ENCODE measurements at regions not wholly inside any gene's neighbourhood (a gene's known extent, or its start where the extent isn't known, plus 50 kb on each side); places are given as distances from the start of the nearest gene placed in this dataset.

DNA sequence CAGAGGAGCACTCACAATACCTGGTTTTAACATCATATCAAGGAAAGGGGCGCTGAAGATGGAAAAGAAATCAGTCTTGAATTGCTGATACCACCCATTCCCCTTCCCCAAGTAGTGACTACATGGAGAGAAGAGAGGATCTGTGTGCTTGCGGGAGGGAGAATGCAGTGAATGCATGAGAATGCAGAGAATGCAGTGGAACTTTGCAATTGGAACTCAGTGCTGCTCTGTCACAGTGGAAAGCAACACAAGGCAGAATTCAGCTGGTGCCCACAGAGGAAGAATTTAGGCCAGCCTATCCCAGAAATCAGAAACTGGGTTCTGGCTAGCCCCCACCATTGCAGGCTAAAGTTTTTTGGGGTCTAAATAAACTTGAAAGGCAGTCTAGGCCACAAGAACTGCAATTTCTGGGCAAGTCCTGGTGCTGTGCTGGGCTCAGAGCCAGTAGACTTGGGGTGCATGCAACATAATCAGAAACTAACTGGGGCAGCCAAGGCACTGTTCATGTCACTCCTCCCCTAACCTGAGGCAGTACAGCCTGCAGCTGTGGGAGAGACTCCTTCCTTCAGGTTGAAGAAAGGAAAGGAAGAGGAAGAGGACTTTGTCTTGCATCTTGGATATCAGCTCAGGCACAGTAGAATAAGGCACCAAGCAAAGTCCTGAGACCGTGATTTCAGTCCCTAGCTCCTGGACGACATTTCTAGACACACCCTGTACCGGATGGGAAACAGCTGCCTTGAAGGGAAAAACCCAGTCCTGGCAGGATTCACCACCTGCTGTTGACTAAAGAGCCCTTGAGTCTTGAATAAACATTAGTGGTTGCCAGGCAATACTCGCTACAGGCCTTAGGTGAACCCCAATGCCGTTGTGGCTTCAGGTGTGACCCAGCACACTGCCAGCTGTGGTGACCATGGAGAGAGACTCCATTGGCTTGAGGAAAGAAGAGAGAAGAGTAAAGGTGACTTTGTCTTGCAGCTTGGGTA lies 329.3 kb downstream of the TBL1XR1 start:
- no peak overlapping the region for H3K4me3 ChIP-seq (ENCODE audit: low read depth, low read length)
- TF ChIP-seq, protein P1, sequence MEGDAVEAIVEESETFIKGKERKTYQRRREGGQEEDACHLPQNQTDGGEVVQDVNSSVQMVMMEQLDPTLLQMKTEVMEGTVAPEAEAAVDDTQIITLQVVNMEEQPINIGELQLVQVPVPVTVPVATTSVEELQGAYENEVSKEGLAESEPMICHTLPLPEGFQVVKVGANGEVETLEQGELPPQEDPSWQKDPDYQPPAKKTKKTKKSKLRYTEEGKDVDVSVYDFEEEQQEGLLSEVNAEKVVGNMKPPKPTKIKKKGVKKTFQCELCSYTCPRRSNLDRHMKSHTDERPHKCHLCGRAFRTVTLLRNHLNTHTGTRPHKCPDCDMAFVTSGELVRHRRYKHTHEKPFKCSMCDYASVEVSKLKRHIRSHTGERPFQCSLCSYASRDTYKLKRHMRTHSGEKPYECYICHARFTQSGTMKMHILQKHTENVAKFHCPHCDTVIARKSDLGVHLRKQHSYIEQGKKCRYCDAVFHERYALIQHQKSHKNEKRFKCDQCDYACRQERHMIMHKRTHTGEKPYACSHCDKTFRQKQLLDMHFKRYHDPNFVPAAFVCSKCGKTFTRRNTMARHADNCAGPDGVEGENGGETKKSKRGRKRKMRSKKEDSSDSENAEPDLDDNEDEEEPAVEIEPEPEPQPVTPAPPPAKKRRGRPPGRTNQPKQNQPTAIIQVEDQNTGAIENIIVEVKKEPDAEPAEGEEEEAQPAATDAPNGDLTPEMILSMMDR (IDR thresholded peaks at IDR 0.05; ENCODE audit: insufficient read depth, low read length): no peak
- no peak for DNase-seq (ENCODE audit: low read depth)

GRCh38 chr3:176861137-176861536 lies 336.1 kb downstream of the TBL1XR1 start:
- no peak overlapping the region for H3K4me3 ChIP-seq (ENCODE audit: low read depth, low read length)
- no peak for DNase-seq (ENCODE audit: low read depth)
- TF ChIP-seq, protein P1 (IDR thresholded peaks at IDR 0.05; ENCODE audit: insufficient read depth, low read length): no peak

- no peak overlapping the region for H3K4me3 ChIP-seq (ENCODE audit: low read depth, low read length)
- no peak for DNase-seq (ENCODE audit: low read depth)
- TF ChIP-seq, protein P1 (IDR thresholded peaks at IDR 0.05; ENCODE audit: insufficient read depth, low read length): no peak
These were observed 340.6 kb downstream of the TBL1XR1 start for GRCh38 chr3:176856721-176857120.

DNA sequence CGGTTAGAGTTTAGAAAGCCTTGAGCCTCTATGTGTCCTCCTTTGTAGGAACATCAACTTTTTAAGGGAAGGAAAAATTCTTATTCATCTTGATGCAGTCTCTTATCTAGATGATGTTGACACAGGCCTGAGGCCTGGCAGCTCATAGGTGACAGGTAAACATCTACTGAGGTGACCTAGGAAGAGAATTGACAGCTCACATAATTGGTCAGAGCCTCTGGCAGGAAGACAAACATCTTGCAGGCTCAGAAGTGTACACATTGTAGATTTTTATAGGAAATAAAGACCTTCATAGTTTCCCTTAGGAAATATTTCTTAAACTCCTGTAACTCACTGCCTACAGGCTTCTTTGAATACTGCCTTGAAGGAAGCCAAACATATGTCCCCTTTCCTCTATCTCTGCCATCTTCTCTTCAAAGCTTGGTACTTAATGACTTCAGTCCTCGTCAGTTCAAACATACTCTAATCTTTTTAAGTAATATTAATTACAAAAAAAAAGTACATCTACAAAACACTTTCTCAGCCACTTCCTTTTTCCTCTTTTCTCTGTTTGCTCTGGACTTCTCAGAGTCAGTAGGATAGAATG lies 341.3 kb downstream of the TBL1XR1 start:
- TF ChIP-seq, protein P1 (IDR thresholded peaks at IDR 0.05; ENCODE audit: insufficient read depth, low read length): no peak
- H3K4me3 ChIP-seq (ENCODE audit: low read depth, low read length): no peak overlapping the region
- no peak for DNase-seq (ENCODE audit: low read depth)

DNA sequence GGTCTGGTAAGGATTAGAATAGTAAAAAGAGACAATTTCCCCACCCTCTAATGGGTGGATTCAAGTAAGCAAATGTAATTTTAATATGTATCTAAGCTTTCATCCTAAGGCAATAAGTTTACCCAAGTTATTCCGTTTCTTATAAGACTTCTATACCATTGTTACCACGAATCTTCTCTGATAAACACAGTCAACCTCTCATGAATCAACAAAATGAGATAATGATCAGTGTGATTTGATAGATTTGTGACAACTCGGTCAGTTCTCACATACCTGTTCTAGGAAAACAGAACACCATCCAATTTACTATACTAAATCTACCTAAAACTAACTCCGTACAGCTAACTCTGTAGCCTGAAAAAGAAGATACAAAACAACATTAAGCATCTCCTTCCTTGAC lies 342.1 kb downstream of the TBL1XR1 start:
- TF ChIP-seq, protein P1 (IDR thresholded peaks at IDR 0.05; ENCODE audit: insufficient read depth, low read length): no peak
- no peak for DNase-seq (ENCODE audit: low read depth)
- H3K4me3 ChIP-seq (ENCODE audit: low read depth, low read length): no peak overlapping the region

DNA sequence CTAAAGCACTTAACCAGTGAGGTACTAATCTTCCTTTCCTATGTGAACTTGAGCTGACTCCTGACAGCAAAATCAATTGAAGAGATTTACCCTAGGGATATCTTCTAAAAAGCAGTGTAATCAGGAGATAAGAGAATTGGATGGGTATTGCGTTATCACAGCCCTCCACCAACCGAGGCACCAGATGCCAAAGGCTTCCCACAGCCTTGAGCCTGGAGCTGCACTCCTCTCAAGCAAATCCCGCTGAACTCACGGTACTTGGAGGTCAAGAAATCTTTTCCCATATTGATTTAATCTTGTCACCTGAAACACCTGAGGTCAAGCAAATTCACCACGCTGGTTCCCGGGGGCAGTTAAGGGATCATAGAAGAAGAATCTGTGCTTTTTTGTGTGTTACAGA lies 346.8 kb downstream of the TBL1XR1 start:
- H3K4me3 ChIP-seq (ENCODE audit: low read depth, low read length): no peak overlapping the region
- TF ChIP-seq, protein P1 (IDR thresholded peaks at IDR 0.05; ENCODE audit: insufficient read depth, low read length): no peak
- no peak for DNase-seq (ENCODE audit: low read depth)
